GM21367 (cell line): ENCODE measurements at regions not wholly inside any gene's neighbourhood (a gene's known extent, or its start where the extent isn't known, plus 50 kb on each side); places are given as distances from the start of the nearest gene placed in this dataset.

Experiments used
- ATAC-seq: cut with Tn5 transposase; IDR thresholded peaks from one replicate; pipeline ENCODE4 v1.9.1; 2021; ENCODE audit not compliant: unreplicated experiment

GRCh38 chr9:27991221-27991620, 417.9 kb upstream of the C9orf72 start:
- no peak for ATAC-seq

GRCh38 chr9:28001096-28001495, 427.8 kb upstream of the C9orf72 start:
- no peak for ATAC-seq

- no peak for ATAC-seq
These were observed 431.6 kb upstream of the C9orf72 start for GRCh38 chr9:28004900-28005299.

- no peak for ATAC-seq
These were observed 432.5 kb upstream of the C9orf72 start for GRCh38 chr9:28005779-28006178.

GRCh38 chr9:28007097-28007817, 434.0 kb upstream of the C9orf72 start:
- ATAC-seq: no peak

- ATAC-seq: no peak
These were observed 440.9 kb upstream of the C9orf72 start for GRCh38 chr9:28014212-28014611.

- ATAC-seq: no peak
These were observed 451.4 kb upstream of the C9orf72 start for GRCh38 chr9:28024676-28025075.

GRCh38 chr9:28025186-28025585, 451.9 kb upstream of the C9orf72 start:
- ATAC-seq: no peak

- ATAC-seq: no peak
These were observed 458.4 kb upstream of the C9orf72 start for GRCh38 chr9:28031521-28032267.

- ATAC-seq: no peak
These were observed 458.9 kb upstream of the C9orf72 start for GRCh38 chr9:28032268-28032590.

- no peak for ATAC-seq
These were observed 461.0 kb upstream of the C9orf72 start for GRCh38 chr9:28034242-28034641.

- no peak for ATAC-seq
These were observed 464.7 kb upstream of the C9orf72 start for GRCh38 chr9:28037968-28038367.

- no peak for ATAC-seq
These were observed 471.8 kb upstream of the C9orf72 start for GRCh38 chr9:28045051-28045450.

GRCh38 chr9:28050046-28050445, 476.8 kb upstream of the C9orf72 start:
- ATAC-seq: no peak

- no peak for ATAC-seq
These were observed 477.7 kb upstream of the C9orf72 start for GRCh38 chr9:28050941-28051340.

- no peak for ATAC-seq
These were observed 478.6 kb upstream of the C9orf72 start for GRCh38 chr9:28051559-28052503.

- ATAC-seq: no peak
These were observed 480.0 kb upstream of the C9orf72 start for GRCh38 chr9:28053096-28053777.

GRCh38 chr9:28056006-28056405, 482.7 kb upstream of the C9orf72 start:
- ATAC-seq: no peak

- no peak for ATAC-seq
These were observed 483.2 kb upstream of the C9orf72 start for GRCh38 chr9:28056466-28056865.

GRCh38 chr9:28059192-28059591, 485.9 kb upstream of the C9orf72 start:
- ATAC-seq: no peak

- ATAC-seq: no peak
These were observed 491.0 kb upstream of the C9orf72 start for GRCh38 chr9:28064241-28064815.
